Astrocyte of the hippocampus (primary cell): ENCODE measurements at regions not wholly inside any gene's neighbourhood (a gene's known extent, or its start where the extent isn't known, plus 50 kb on each side); places are given as distances from the start of the nearest gene placed in this dataset.

Experiments used
- DNase-seq: peaks from one replicate; pipeline ENCODE4 v3.0.0; 2011; ENCODE audit warnings: low read depth, low spot score

- DNase-seq = peak; percentile 89
These were observed 192.8 kb downstream of the LY86 start for GRCh38 chr6:6781172-6781872.

- DNase-seq = no peak
These were observed 193.3 kb downstream of the LY86 start for GRCh38 chr6:6781873-6782227.

DNA sequence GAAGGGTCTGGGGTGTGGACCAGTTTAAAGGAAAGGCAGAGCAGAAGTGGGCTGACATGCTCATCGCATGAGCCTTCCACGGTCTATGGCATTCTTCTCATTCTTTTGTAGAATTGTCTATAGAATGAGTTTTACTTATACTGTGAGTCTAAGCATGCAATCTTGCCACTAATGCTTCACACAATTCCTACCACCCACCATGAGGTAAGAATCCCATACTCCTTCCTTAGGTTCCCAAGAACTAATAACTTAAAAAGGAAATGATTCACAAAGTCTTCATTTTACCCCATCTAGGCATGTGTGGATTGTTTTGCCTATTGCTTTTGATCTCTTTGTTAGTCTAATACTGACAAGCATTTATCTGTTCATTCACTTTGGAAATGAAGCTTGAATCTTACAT is 195.2 kb downstream of the LY86 start:
- DNase-seq = no peak

DNA sequence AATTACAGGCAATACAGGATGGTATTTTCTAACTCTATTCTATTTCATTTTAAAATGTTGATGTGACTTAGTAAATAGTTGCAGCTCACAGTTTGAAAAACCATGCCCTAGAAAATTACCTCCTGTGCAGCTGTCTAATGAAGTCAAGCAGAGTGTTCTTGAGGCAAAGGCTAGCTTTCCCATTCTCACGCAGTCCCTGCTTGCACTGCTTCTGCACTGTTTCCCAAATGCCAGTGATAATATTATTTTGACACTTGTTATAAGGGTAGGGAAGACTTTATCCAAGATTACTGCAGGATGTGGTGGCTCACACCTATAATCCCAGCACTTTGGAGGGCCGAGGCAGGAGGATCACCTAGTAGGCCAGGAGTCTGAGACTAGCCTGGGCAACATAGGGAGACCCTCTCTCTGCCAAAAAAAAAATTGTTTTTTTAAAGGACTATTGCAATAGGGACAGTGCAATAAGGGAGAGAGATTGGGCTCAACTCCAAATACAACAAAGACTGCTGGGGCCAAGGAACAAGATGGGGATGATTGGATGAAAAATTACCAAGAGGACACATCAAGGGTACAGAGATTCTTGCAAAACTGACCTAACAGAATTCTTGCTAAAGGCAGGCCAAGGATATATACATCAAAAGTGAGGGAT is 196.1 kb downstream of the LY86 start:
- DNase-seq = no peak

DNA sequence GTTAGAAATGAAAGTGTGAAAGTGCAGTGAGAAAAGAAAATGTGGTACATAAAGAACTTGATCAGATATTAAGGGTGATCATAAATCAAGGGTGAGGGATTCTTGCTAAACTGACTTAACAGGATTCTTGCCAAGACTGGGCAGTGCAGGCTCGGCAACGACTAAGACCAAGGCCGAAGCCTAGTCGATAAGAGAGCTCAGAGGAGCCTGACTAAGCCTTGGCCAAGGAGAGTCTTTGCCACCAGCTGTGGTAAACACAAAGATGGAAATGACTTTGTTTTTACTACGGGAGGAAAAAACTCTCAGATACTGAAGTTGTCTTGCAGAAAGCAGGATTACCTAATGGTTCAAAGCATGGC is 196.6 kb downstream of the LY86 start:
- no peak for DNase-seq

GRCh38 chr6:6788394-6789032 is 200.0 kb downstream of the LY86 start:
- DNase-seq = no peak

- no peak for DNase-seq
These were observed 201.9 kb downstream of the LY86 start for GRCh38 chr6:6790393-6790792.

DNA sequence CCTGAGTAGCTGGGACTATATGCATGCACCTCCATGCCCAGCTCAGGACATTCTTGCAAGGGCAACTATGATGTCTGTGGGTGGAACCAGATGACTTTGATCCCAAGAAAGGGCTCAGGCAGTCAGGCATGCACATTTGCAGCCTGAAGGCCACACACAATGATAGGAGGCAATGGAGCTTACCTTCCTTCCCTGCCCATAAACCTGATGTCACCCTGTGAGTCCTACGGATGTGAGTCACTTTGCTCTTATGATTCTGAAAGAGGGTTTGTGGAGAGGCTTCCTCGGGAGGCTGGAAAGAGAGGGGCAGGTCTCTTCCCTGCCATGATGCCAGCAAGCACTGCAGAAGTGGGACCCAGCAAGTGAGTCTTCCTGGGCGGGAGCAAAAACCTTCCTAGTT is 202.4 kb downstream of the LY86 start:
- no peak for DNase-seq

DNA sequence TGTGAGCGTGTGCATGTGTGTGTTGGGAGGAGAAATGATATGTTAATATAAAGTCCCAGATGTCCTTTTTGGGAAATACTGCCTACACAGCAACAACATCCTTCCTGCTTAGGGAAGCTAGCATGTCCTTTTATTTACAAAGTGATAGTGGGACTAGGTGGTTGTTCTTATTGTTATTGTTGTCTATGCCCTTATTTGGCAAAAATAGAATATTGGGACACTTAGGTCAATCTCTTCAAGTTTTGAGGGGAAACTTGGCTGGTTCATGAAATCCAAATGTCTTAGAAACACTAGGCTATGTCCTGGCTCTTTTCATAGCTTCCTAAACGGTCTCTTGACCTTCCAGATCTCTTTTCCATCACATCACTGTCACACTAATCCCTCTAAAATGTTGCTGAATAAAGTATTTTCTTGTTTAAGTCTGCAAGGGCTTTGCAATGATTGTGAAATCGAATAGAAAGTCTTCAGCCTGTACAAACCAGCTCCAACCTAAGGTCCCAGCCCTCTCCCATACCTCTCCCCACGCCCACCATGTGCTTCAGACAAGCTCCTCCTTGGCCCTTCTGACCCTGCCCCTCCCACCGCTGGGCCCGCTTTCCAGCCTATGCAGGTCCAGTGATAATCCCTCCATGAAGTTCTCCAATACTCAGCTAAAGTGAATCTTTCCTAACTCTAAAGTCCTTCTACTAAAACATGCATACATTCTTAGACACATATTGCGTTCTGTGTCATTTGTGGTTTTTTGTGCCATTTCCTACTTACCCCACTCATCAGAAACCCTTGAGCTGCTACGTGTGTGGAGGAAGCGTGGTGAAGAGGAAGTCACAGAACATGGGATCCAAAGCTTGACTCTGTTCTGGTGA is 205.1 kb downstream of the LY86 start:
- no peak for DNase-seq

DNA sequence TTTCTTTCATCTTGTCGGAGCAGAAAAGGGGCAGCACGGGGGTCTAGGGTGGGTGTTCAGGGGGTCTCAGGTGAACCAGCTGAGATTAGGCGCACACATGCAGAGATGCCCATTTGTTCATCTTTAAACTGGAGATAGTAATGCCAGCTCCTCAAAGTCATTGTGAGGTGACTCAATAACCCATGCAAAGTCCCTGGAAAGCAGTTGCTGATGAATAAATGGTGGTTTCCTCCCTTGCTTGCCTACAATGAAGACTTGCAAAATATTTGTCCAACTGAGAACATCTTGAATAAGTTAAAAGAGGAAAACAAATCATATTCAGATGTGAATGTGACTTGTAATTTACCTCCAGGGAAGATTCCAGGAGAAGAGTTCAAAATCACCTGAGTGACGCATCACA is 206.9 kb downstream of the LY86 start:
- no peak for DNase-seq

- DNase-seq = no peak
These were observed 208.3 kb downstream of the LY86 start for GRCh38 chr6:6796818-6797217.

DNA sequence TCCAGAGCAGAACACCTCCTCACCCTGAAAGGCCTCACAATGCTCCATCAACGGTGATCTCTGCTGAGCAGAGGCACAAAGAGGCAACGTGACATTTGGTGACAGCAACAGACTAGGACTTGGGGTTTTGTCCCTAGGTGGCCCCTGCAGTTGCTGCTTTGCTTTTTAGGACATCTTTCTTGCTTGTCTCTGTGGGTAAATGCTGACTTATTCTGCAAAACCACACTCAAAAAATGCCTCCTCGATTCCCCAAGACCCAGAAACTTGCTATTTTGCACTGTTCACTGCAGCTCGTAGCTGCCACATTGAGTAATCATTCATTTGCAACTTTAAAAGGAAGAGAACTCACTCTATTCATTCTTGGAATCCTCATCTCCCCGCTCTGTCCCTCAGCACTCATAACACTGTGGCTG is 209.9 kb downstream of the LY86 start:
- DNase-seq = no peak

- DNase-seq = no peak
These were observed 212.4 kb downstream of the LY86 start for GRCh38 chr6:6801005-6801335.

GRCh38 chr6:6801635-6802218 is 213.2 kb downstream of the LY86 start:
- no peak for DNase-seq

DNA sequence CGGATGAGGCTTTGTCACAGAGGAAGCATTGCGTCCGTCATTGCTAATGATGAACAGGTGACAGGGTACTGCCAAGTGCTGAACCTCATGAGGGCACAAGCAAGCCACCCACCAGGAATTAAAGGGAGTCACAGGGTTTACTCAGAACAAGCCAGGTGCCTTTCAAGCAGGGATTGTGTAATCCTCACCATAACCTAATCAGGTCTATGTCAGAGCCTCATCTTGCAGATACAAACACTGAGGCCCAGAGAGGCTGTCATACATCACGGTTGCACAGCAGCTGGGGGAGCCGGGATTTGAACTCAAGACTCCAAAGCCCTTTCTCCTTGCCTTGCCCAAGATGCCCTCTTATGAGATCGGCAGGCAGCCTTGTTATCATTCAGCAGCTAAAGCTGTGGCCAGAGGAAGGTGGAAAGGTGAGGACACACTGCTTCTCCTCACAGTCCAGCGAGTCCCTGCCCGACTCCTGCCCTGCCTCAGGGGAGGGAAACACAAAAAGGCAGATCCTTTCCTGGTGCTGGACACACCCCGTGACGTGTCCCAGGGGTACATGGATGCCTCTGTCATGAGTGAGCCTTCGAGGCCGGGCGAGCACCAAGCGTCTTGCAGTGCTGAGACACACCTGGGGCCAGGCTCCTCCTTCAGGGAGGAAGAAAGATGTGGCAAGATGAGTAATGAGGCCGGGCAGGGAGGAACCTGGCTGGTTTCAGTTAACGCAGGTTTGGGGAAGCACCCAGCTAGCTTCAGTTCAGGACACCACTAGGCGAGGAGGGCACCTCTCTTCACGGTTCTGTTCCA is 214.9 kb downstream of the LY86 start:
- DNase-seq = no peak

DNA sequence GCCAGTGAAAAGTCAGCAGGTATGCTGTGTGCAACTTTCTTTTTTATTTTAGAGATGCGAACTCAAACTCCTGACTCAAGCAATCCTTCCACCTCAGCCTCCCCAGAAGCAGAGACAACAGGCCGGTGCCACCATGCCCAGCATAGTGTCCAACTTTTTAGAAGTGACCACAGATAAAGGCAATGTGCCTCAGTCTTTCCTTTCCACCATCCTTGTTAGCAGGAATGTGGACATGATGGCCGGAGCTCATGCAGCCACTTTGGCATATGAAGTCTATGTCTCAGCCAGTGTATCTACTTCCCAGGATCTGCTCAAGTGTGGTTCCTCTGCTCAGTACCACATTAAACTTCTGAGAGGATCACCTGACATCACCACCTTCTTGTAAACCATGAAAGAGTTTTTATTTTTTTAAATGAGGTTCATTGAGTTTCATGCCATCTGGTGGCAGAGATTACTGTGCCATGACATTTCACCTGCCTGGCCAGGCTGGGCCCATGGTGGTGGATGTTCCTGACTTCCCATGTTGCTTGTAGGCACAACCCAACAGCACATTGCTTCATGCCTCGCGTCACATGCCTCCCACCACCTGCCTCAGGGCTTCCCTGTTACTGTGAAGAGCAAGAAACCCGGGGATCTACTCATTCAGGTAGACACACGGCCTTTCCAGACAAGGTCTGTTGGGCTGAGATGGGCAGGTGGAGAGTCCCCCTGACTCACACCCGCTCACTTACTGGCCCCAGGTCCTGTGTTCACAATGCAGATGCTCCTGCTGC is 216.5 kb downstream of the LY86 start:
- DNase-seq = no peak

DNA sequence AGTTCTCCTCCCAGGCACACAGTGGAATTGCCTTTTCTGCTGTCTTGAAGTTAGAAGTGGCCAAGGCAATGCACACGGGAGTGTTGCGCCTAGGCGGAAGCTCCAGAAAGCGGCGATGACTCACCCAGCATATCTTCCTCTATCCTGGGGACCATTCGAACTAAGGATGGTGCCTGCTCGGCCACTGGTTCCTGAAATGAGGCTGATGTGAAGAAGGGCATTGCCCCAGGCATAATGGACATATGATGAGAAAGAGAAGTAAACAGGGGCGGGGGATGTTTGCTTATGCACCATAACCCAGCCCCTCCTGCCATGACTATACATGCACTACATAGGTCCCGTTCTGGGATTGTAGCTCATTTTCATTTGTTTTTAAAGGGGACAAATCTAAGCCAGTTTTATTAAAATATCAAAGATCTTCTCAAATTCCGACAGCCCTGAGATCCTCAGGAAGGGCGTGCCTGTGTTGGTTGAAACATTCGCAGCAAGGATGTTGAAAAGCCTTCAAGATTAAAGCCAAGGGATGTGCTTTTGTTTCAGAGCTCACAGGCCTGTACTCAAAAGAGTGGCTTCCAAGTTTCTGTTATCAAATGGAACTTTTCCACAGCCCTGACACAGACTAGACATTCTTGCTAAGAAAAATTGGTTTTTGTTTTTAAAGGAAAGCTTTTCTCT is 218.5 kb downstream of the LY86 start:
- no peak for DNase-seq

DNA sequence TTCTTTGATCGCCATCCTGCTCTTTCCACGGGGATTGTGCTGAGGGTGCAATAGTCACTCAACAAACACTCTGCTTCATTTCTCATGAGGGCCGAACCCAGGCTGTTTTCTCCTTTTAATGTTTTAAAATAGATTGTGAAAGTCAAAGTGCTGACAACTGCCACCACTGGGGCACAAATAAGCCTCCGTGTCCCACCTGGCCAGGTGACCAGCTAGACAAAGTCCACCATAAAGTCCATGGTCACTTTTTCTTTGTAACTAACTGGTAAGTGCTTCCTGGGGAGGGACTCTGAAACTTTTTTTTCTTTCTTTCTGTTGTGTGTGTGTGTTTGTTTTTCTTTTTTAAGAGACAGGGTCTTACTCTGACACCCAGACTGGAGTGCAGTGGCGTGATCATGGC is 219.8 kb downstream of the LY86 start:
- DNase-seq = no peak

GRCh38 chr6:6808915-6809314 is 220.4 kb downstream of the LY86 start:
- no peak for DNase-seq

DNA sequence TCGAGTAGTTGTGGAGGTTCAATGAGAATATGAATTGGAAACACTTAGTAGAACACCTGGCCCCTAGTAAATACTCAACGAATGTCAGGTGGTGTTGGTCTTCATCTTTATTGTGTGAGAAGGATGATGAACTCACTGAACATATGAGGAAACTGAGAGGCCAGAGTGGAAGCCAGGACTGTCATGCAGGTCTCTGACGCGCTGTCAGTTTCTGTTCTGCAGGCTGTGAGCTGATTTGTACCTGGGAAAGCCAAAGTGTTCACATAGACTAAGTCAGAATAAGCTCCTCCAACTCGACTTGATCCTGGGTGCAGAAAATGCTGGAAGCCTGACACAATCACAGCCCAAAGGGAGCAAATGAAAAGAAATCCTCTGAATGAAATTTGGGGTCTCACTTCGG is 222.2 kb downstream of the LY86 start:
- no peak for DNase-seq
